GM21515 (cell line): ENCODE measurements at regions not wholly inside any gene's neighbourhood (a gene's known extent, or its start where the extent isn't known, plus 50 kb on each side); places are given as distances from the start of the nearest gene placed in this dataset.
A peak's percentile ranks its signal among the peaks of the same experiment; 100 is the strongest.
"Not testable (repeated sequence)": the region's sequence is repeated elsewhere in the genome, so short reads cannot be mapped to it uniquely, and the experiment has no call there.

ENCODE experiments used
- ATAC-seq: cut with Tn5 transposase; IDR thresholded peaks from one replicate; pipeline ENCODE4 v1.9.1; 2021; ENCODE audit not compliant: unreplicated experiment

GRCh38 chr18:32884543-32884942 is 111.7 kb upstream of the KLHL14 start:
- ATAC-seq, result peak; percentile 78

- no peak for ATAC-seq
Measured at GRCh38 chr18:32881009-32881408, 108.2 kb upstream of the KLHL14 start.

GRCh38 chr18:32879497-32879896 is 106.7 kb upstream of the KLHL14 start:
- no peak for ATAC-seq

GRCh38 chr18:32878436-32878835 is 105.6 kb upstream of the KLHL14 start:
- ATAC-seq, result no peak

- ATAC-seq, result no peak
Measured at GRCh38 chr18:32877371-32877770, 104.5 kb upstream of the KLHL14 start.

GRCh38 chr18:32875625-32876024 is 102.8 kb upstream of the KLHL14 start:
- ATAC-seq, result no peak

- ATAC-seq, result no peak
Measured at GRCh38 chr18:32871786-32872185, 99.0 kb upstream of the KLHL14 start.

GRCh38 chr18:32870611-32871010 is 97.8 kb upstream of the KLHL14 start:
- ATAC-seq, result no peak

GRCh38 chr18:32868406-32868805 is 95.6 kb upstream of the KLHL14 start:
- no peak for ATAC-seq

- no peak for ATAC-seq
Measured at GRCh38 chr18:32867936-32868335, 95.1 kb upstream of the KLHL14 start.

GRCh38 chr18:32867330-32867729 is 94.5 kb upstream of the KLHL14 start:
- no peak for ATAC-seq

- ATAC-seq, result not testable (repeated sequence)
Measured at GRCh38 chr18:32862031-32862430, 89.2 kb upstream of the KLHL14 start.

GRCh38 chr18:32851936-32852335 is 79.1 kb upstream of the KLHL14 start:
- no peak for ATAC-seq

GRCh38 chr18:32848826-32849225 is 76.0 kb upstream of the KLHL14 start:
- ATAC-seq, result no peak

GRCh38 chr18:32847691-32848090 is 74.9 kb upstream of the KLHL14 start:
- no peak for ATAC-seq

GRCh38 chr18:32846896-32847295 is 74.1 kb upstream of the KLHL14 start:
- ATAC-seq, result no peak

- no peak for ATAC-seq
Measured at GRCh38 chr18:32840962-32841361, 68.1 kb upstream of the KLHL14 start.

- no peak for ATAC-seq
Measured at GRCh38 chr18:32835951-32836350, 63.1 kb upstream of the KLHL14 start.

- no peak for ATAC-seq
Measured at GRCh38 chr18:32831781-32832180, 59.0 kb upstream of the KLHL14 start.

- no peak for ATAC-seq
Measured at GRCh38 chr18:32823226-32823625, 50.4 kb upstream of the KLHL14 start.
